HuH-7.5 (cell line): ENCODE measurements at regions not wholly inside any gene's neighbourhood (a gene's known extent, or its start where the extent isn't known, plus 50 kb on each side); places are given as distances from the start of the nearest gene placed in this dataset.
"Not testable (repeated sequence)": the region's sequence is repeated elsewhere in the genome, so short reads cannot be mapped to it uniquely, and the experiment has no call there.

Source experiments
- DNase-seq: peaks from one replicate; pipeline ENCODE4 v3.0.0; 2011; ENCODE audit warnings: low spot score

- no peak for DNase-seq
These were observed 605.6 kb upstream of the TEX47 start for GRCh38 chr7:89401099-89401498.

GRCh38 chr7:89401690-89402089, 606.2 kb upstream of the TEX47 start:
- no peak for DNase-seq

- DNase-seq = no peak
These were observed 656.4 kb upstream of the TEX47 start for GRCh38 chr7:89451911-89452310.

GRCh38 chr7:89456556-89456955, 661.0 kb upstream of the TEX47 start:
- no peak for DNase-seq

- no peak for DNase-seq
These were observed 662.6 kb upstream of the TEX47 start for GRCh38 chr7:89458114-89458513.

GRCh38 chr7:89474456-89474855, 678.9 kb upstream of the TEX47 start:
- DNase-seq = no peak

- no peak for DNase-seq
These were observed 676.3 kb upstream of the STEAP1 start for GRCh38 chr7:89477991-89478390.

- no peak for DNase-seq
These were observed 658.6 kb upstream of the STEAP1 start for GRCh38 chr7:89495704-89496103.

GRCh38 chr7:89500084-89500483, 654.2 kb upstream of the STEAP1 start:
- DNase-seq = no peak

GRCh38 chr7:89503281-89503680, 651.0 kb upstream of the STEAP1 start:
- no peak for DNase-seq

- no peak for DNase-seq
These were observed 647.2 kb upstream of the STEAP1 start for GRCh38 chr7:89507034-89507433.

GRCh38 chr7:89511900-89512299, 642.4 kb upstream of the STEAP1 start:
- no peak for DNase-seq

- DNase-seq = no peak
These were observed 639.3 kb upstream of the STEAP1 start for GRCh38 chr7:89514970-89515369.

GRCh38 chr7:89517815-89518214, 636.5 kb upstream of the STEAP1 start:
- no peak for DNase-seq

- DNase-seq = no peak
These were observed 604.5 kb upstream of the STEAP1 start for GRCh38 chr7:89549768-89550167.

GRCh38 chr7:89554209-89554608, 600.1 kb upstream of the STEAP1 start:
- DNase-seq = no peak

- no peak for DNase-seq
These were observed 594.7 kb upstream of the STEAP1 start for GRCh38 chr7:89559596-89559995.

- no peak for DNase-seq
These were observed 590.7 kb upstream of the STEAP1 start for GRCh38 chr7:89563597-89563996.

GRCh38 chr7:89584896-89585295, 569.4 kb upstream of the STEAP1 start:
- no peak for DNase-seq

- no peak for DNase-seq
These were observed 561.1 kb upstream of the STEAP1 start for GRCh38 chr7:89593125-89593524.

GRCh38 chr7:89602984-89603383, 551.3 kb upstream of the STEAP1 start:
- no peak for DNase-seq

GRCh38 chr7:89605362-89605761, 548.9 kb upstream of the STEAP1 start:
- no peak for DNase-seq

- DNase-seq = no peak
These were observed 547.8 kb upstream of the STEAP1 start for GRCh38 chr7:89606511-89606910.

- no peak for DNase-seq
These were observed 546.5 kb upstream of the STEAP1 start for GRCh38 chr7:89607792-89608191.

GRCh38 chr7:89616829-89617228, 537.4 kb upstream of the STEAP1 start:
- not testable (repeated sequence) for DNase-seq
